ENCODE measurements at regions not wholly inside any gene's neighbourhood (a gene's known extent, or its start where the extent isn't known, plus 50 kb on each side); places are given as distances from the start of the nearest gene placed in this dataset.

DNA sequence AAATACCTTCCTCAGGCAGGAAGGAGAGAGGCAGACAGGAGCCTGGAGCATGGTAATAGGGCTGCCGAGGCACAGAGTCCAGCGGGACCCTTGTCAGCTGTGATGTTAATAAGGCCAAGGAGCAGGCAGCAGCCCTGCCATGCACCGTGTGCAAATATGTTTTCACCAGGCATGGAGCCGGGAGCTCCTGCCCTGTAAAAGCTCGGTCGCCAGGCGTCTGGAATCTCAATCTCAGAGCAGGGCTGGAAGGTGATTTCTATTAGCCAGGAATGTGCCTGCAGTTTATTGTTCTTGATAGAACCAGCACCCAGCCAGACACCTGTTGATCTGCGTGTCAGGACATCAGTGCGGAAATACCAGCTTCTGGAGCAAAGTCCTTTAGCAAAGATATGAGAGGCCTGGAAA, 469.8 kb downstream of the GLRX3 start:
- TF ChIP-seq SP1 (IDR thresholded peaks at IDR 0.05) (no peak), ZNF384 (IDR thresholded peaks at IDR 0.05) (no peak), L3MBTL2 (conservative IDR thresholded peaks at IDR 0.05) (no peak), BHLHE40 (IDR thresholded peaks at IDR 0.05; ENCODE audit: borderline replicate concordance) (no peak)

Measured in HEK293T (cell line).